Renal cortex interstitium (tissue), 11 donors: ENCODE measurements at regions not wholly inside any gene's neighbourhood (a gene's known extent, or its start where the extent isn't known, plus 50 kb on each side); places are given as distances from the start of the nearest gene placed in this dataset.
A peak's percentile ranks its signal among the peaks of the same experiment; 100 is the strongest.

Experiments
- DNase-seq, 11 donors: peaks; one replicate each; pipeline ENCODE4 v3.0.0-alpha.2; 2013; ENCODE audit warnings: low read depth in 9 of 11, low spot score in 4 of 11; ENCODE audit errors: extremely low read depth in 1 of 11

GRCh38 chr4:164482758-164483157, 271.2 kb upstream of the SMIM31 start:
- DNase-seq: no peak

GRCh38 chr4:164483711-164484110, 270.2 kb upstream of the SMIM31 start:
- DNase-seq: no peak

- DNase-seq: no peak
Observed at GRCh38 chr4:164484551-164484950, 269.4 kb upstream of the SMIM31 start.

- DNase-seq: peak in 1 of 11 donors; percentile 8
Observed at GRCh38 chr4:164485136-164485535, 268.8 kb upstream of the SMIM31 start.

GRCh38 chr4:164488114-164488513, 265.8 kb upstream of the SMIM31 start:
- no peak for DNase-seq

GRCh38 chr4:164501074-164501473, 252.9 kb upstream of the SMIM31 start:
- no peak for DNase-seq

GRCh38 chr4:164503874-164504273, 250.1 kb upstream of the SMIM31 start:
- DNase-seq: no peak

- no peak for DNase-seq
Observed at GRCh38 chr4:164508097-164508496, 245.8 kb upstream of the SMIM31 start.

- no peak for DNase-seq
Observed at GRCh38 chr4:164508771-164509170, 245.2 kb upstream of the SMIM31 start.

- DNase-seq: no peak
Observed at GRCh38 chr4:164509951-164510350, 244.0 kb upstream of the SMIM31 start.

GRCh38 chr4:164512124-164512523, 241.8 kb upstream of the SMIM31 start:
- no peak for DNase-seq

GRCh38 chr4:164514765-164515164, 239.2 kb upstream of the SMIM31 start:
- no peak for DNase-seq

- no peak for DNase-seq
Observed at GRCh38 chr4:164524789-164525188, 229.1 kb upstream of the SMIM31 start.

- no peak for DNase-seq
Observed at GRCh38 chr4:164526933-164527583, 226.9 kb upstream of the SMIM31 start.

GRCh38 chr4:164529058-164529457, 224.9 kb upstream of the SMIM31 start:
- no peak for DNase-seq

- DNase-seq: no peak
Observed at GRCh38 chr4:164529486-164529885, 224.4 kb upstream of the SMIM31 start.

GRCh38 chr4:164531336-164531735, 222.6 kb upstream of the SMIM31 start:
- no peak for DNase-seq

- peak in 1 of 11 donors; percentile 2 for DNase-seq
Observed at GRCh38 chr4:164536814-164537213, 217.1 kb upstream of the SMIM31 start.

- DNase-seq: no peak
Observed at GRCh38 chr4:164538097-164538496, 215.8 kb upstream of the SMIM31 start.

- no peak for DNase-seq
Observed at GRCh38 chr4:164540987-164541386, 212.9 kb upstream of the SMIM31 start.

- DNase-seq: no peak
Observed at GRCh38 chr4:164542431-164542830, 211.5 kb upstream of the SMIM31 start.
